Fibroblast of lung (primary cell): ENCODE measurements at regions not wholly inside any gene's neighbourhood (a gene's known extent, or its start where the extent isn't known, plus 50 kb on each side); places are given as distances from the start of the nearest gene placed in this dataset.
"Not testable (repeated sequence)": the region's sequence is repeated elsewhere in the genome, so short reads cannot be mapped to it uniquely, and the experiment has no call there.

Experiments used
- DNase-seq, 2 donors: peaks; one replicate each; pipeline versions ENCODE4 v3.0.0 to v3.0.0-alpha.2; 2010; ENCODE audit warnings: low read depth in 2 of 2
- H2AFZ ChIP-seq: 2 replicates; pipeline ENCODE4 v1.5.1; 2012; ENCODE audit warnings: low read length, control low read depth, inconsistent platforms
- H3K27ac ChIP-seq: 2 replicates; pipeline ENCODE4 v1.5.1; 2011; ENCODE audit warnings: low read length, control low read depth; ENCODE audit not compliant: insufficient read depth
- H3K27me3 ChIP-seq: 2 replicates; pipeline ENCODE4 v1.5.1; 2011; ENCODE audit warnings: mild to moderate bottlenecking, low read length; ENCODE audit not compliant: control insufficient read depth, insufficient read depth
- H3K36me3 ChIP-seq: 2 replicates; pipeline ENCODE4 v1.5.1; 2011; ENCODE audit warnings: low read length; ENCODE audit not compliant: control insufficient read depth, insufficient read depth
- H3K4me1 ChIP-seq: 2 replicates; pipeline ENCODE4 v1.5.1; 2011; ENCODE audit warnings: low read length; ENCODE audit not compliant: control insufficient read depth, insufficient read depth; ENCODE audit errors: extremely low read depth
- H3K4me2 ChIP-seq: 2 replicates; pipeline ENCODE4 v1.5.1; 2011; ENCODE audit warnings: low read length, control low read depth; ENCODE audit not compliant: insufficient read depth; ENCODE audit errors: extremely low read depth
- H3K4me3 ChIP-seq, 4 experiments: fragments of 200-600 bp in 1 of 4; sonication (generic) in 1 of 4; replicated peaks in 1 of 4; 2 replicates each; pipeline ENCODE4 v1.5.1; 2011 to 2016; ENCODE audit warnings: low read length in 4 of 4, low read depth in 3 of 4, mild to moderate bottlenecking in 3 of 4, control low read depth in 2 of 4, inconsistent platforms in 1 of 4, mixed read lengths in 1 of 4; ENCODE audit not compliant: insufficient read depth in 1 of 4; ENCODE audit errors: control extremely low read depth in 1 of 4
- H3K79me2 ChIP-seq: 2 replicates; pipeline ENCODE4 v1.5.1; 2012; ENCODE audit warnings: mild to moderate bottlenecking, low read length, inconsistent platforms; ENCODE audit not compliant: control insufficient read depth, insufficient read depth
- H3K9ac ChIP-seq: 2 replicates; pipeline ENCODE4 v1.5.1; 2011; ENCODE audit warnings: mild to moderate bottlenecking, low read length, control low read depth; ENCODE audit not compliant: insufficient read depth
- H3K9me3 ChIP-seq: 2 replicates; pipeline ENCODE4 v1.5.1; 2012; ENCODE audit warnings: low read depth, low read length; ENCODE audit not compliant: control insufficient read depth, insufficient read depth
- H4K20me1 ChIP-seq: 2 replicates; pipeline ENCODE4 v1.5.1; 2011; ENCODE audit warnings: low read length; ENCODE audit not compliant: control insufficient read depth, insufficient read depth; ENCODE audit errors: extremely low read depth
- EZH2 ChIP-seq: IDR thresholded peaks from 2 replicates; pipeline ENCODE4 v1.5.1; 2012; ENCODE audit warnings: low read length, control low read depth, mild to moderate bottlenecking; ENCODE audit errors: missing control alignments
- TF ChIP-seq, protein P1 (sequence below), 2 donors: IDR thresholded peaks in 1 of 2; conservative IDR thresholded peaks in 1 of 2; 1 replicate in 1 of 2; 2 replicates in 1 of 2; pipeline ENCODE4 v1.5.1; 2011 to 2012; ENCODE audit warnings: low read length in 2 of 2, control low read depth in 1 of 2, inconsistent platforms in 1 of 2, low read depth in 1 of 2, mild to moderate bottlenecking in 1 of 2

DNA sequence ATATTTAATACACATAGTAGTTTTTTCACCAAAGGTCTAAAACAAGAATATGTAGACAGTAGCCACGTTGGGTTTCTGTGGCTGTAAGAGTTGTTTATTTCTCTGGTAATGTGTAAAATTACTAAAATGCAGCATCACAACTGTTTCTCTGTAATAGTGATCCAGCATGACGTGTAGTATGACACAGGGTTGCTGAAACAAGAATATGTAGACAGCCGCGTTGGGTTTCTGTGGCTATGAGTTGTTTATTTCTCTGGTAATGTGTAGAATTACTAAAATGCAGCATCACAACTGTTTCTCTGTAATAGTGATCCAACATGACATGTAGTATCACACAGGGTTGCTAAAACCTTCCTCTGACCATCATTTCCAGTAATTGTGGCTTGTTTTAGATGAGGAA, 153.6 kb upstream of the ZNF717 start:
- Histone ChIP-seq H3K27ac (no peak overlapping the region), H3K4me3 (no peak overlapping the region), H2AFZ (no peak overlapping the region), H3K4me1 (no peaks in the 10 kb centered on the region), H3K36me3 (no peaks in the 10 kb centered on the region), H3K79me2 (no peaks in the 10 kb centered on the region), H3K27me3 (no peaks in the 10 kb centered on the region), H3K4me2 (no peak overlapping the region), H4K20me1 (no peaks in the 10 kb centered on the region), H3K9ac (no peak overlapping the region), H3K9me3 (no peaks in the 10 kb centered on the region)
- TF ChIP-seq EZH2 = no peak
- TF ChIP-seq, protein P1, sequence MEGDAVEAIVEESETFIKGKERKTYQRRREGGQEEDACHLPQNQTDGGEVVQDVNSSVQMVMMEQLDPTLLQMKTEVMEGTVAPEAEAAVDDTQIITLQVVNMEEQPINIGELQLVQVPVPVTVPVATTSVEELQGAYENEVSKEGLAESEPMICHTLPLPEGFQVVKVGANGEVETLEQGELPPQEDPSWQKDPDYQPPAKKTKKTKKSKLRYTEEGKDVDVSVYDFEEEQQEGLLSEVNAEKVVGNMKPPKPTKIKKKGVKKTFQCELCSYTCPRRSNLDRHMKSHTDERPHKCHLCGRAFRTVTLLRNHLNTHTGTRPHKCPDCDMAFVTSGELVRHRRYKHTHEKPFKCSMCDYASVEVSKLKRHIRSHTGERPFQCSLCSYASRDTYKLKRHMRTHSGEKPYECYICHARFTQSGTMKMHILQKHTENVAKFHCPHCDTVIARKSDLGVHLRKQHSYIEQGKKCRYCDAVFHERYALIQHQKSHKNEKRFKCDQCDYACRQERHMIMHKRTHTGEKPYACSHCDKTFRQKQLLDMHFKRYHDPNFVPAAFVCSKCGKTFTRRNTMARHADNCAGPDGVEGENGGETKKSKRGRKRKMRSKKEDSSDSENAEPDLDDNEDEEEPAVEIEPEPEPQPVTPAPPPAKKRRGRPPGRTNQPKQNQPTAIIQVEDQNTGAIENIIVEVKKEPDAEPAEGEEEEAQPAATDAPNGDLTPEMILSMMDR (conservative IDR thresholded peaks at IDR 0.05 in 1 of 2, IDR thresholded peaks at IDR 0.05 in 1 of 2; ENCODE audit: low read depth in 1 of 2, low read length in 2 of 2) = no peak
- peak in 1 of 2 donors; percentile 22 for DNase-seq

DNA sequence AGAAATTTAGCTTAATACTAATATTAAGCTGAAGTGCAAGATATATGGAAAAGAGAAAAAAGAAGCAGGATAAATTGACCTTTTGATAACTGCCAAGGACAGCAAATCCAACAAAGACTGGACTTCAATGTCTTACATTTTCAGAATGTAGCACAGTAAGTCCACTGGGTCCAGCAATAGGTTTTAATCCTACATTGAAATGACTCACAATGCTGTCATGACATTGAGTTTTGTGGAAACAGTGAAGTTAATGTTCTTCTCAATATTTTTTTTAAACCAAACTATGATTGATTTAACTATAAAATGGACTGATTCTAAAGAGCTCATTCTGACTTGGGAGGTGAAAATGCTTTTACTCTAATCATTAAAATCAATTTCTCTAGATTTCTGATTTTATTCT, 166.6 kb upstream of the ZNF717 start:
- Histone ChIP-seq H3K9me3 (no peaks in the 10 kb centered on the region), H3K27me3 (no peaks in the 10 kb centered on the region), H3K27ac (no peak overlapping the region), H3K4me2 (no peak overlapping the region), H3K36me3 (no peaks in the 10 kb centered on the region), H3K79me2 (no peaks in the 10 kb centered on the region), H3K4me3 (no peak overlapping the region), H2AFZ (no peak overlapping the region), H3K4me1 (no peaks in the 10 kb centered on the region), H4K20me1 (no peaks in the 10 kb centered on the region), H3K9ac (no peak overlapping the region)
- no peak for TF ChIP-seq EZH2
- TF ChIP-seq, protein P1 (conservative IDR thresholded peaks at IDR 0.05 in 1 of 2, IDR thresholded peaks at IDR 0.05 in 1 of 2; ENCODE audit: low read depth in 1 of 2, low read length in 2 of 2) = no peak
- peak; percentile 5 to 24 for DNase-seq

DNA sequence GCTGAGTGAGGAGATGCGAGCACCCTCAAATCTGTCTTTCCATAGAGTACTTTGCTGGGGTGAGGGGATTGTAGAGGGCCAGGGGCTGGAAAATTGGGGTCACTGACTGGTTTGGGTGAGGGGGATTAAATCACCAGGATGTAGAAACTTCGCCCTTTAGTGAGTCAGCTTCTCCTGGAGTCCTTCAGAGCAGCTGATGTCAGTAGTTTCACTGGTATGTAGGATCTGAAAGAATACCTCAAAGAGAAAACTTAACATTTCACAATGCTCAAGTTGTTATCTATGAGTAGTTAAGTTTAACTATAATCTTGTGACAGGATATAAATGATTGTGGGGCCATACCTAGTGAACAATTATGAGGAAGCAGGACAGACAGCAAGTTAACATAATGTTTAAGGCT, 174.7 kb upstream of the ZNF717 start:
- H3K27me3 ChIP-seq, H4K20me1 ChIP-seq, H3K9ac ChIP-seq, H3K4me1 ChIP-seq, H3K79me2 ChIP-seq, H3K4me2 ChIP-seq, H3K9me3 ChIP-seq, H3K36me3 ChIP-seq, DNase-seq, H3K4me3 ChIP-seq, H3K27ac ChIP-seq, H2AFZ ChIP-seq: not testable (repeated sequence)

DNA sequence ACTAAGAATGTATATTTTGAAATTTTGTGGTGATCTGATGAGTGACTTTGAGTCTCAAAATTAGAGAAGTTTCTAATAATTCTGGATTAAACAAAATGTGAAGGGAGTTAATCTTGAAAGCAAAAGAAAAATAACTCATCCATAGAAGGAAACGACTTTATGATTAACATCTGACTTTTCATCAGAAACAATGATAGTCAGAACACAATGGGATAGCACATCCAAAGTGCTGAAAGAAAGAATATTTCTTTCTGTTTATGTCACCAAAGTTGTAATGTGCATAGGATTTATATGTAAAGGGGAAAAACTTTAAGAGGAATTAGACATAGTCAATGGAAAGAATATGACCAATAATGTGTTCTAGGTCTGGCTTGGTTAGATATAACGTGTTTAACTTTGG, 176.7 kb upstream of the ZNF717 start:
- not testable (repeated sequence) for H2AFZ ChIP-seq, H3K27me3 ChIP-seq, H3K4me2 ChIP-seq, H3K4me1 ChIP-seq, H3K9me3 ChIP-seq, H3K27ac ChIP-seq, H3K36me3 ChIP-seq, DNase-seq, H3K4me3 ChIP-seq, H3K79me2 ChIP-seq, H4K20me1 ChIP-seq, H3K9ac ChIP-seq
